Stomach smooth muscle (tissue), 2 donors: ENCODE measurements at regions not wholly inside any gene's neighbourhood (a gene's known extent, or its start where the extent isn't known, plus 50 kb on each side); places are given as distances from the start of the nearest gene placed in this dataset.

Experiments
- H3K27ac ChIP-seq: one replicate; pipeline ENCODE4 v1.7.0; 2013; ENCODE audit warnings: mild to moderate bottlenecking, low read length, inconsistent platforms
- H3K27me3 ChIP-seq, 2 donors: one replicate each; pipeline ENCODE4 v1.7.0; 2013; ENCODE audit warnings: low read length in 2 of 2; ENCODE audit not compliant: insufficient read depth in 2 of 2, control insufficient read depth in 1 of 2
- H3K36me3 ChIP-seq, 2 donors: one replicate each; pipeline ENCODE4 v1.7.0; 2013; ENCODE audit warnings: low read length in 2 of 2; ENCODE audit not compliant: control insufficient read depth in 2 of 2, insufficient read depth in 2 of 2
- H3K4me1 ChIP-seq: one replicate; pipeline ENCODE4 v1.7.0; 2013; ENCODE audit warnings: low read length; ENCODE audit not compliant: control insufficient read depth, insufficient read depth
- H3K4me3 ChIP-seq, 2 donors: one replicate each; pipeline ENCODE4 v1.7.0; 2013; ENCODE audit warnings: low read length in 2 of 2
- H3K9ac ChIP-seq, 2 donors: one replicate each; pipeline ENCODE4 v1.7.0; 2013; ENCODE audit warnings: low read length in 2 of 2, mild to moderate bottlenecking in 1 of 2
- H3K9me3 ChIP-seq, 2 donors: one replicate each; pipeline ENCODE4 v1.7.0; 2013; ENCODE audit warnings: low read length in 2 of 2; ENCODE audit not compliant: control insufficient read depth in 2 of 2
- donor health status: healthy.
- donor health status: Pancreatic carcinoma.

GRCh38 chr4:125527681-125528080 lies 212.9 kb downstream of the FAT4 start:
- no peaks in the 10 kb centered on the region for H3K27me3 ChIP-seq
- H3K9me3 ChIP-seq = no peaks in the 10 kb centered on the region
- H3K36me3 ChIP-seq = no peaks in the 10 kb centered on the region
- no peak overlapping the region for H3K9ac ChIP-seq
- H3K27ac ChIP-seq = no peak overlapping the region
- no peaks in the 10 kb centered on the region for H3K4me1 ChIP-seq
- no peak overlapping the region for H3K4me3 ChIP-seq

GRCh38 chr4:125529071-125529470 lies 214.3 kb downstream of the FAT4 start:
- Histone ChIP-seq H3K27me3 (no peaks in the 10 kb centered on the region), H3K4me3 (no peak overlapping the region), H3K4me1 (no peaks in the 10 kb centered on the region), H3K27ac (no peak overlapping the region), H3K36me3 (no peaks in the 10 kb centered on the region), H3K9ac (no peak overlapping the region), H3K9me3 (no peaks in the 10 kb centered on the region)

- Histone ChIP-seq H3K36me3 (no peaks in the 10 kb centered on the region), H3K9me3 (no peaks in the 10 kb centered on the region), H3K4me3 (no peak overlapping the region), H3K27me3 (no peaks in the 10 kb centered on the region), H3K27ac (no peak overlapping the region), H3K4me1 (no peaks in the 10 kb centered on the region), H3K9ac (no peak overlapping the region)
Measured at GRCh38 chr4:125538670-125539069, 223.9 kb downstream of the FAT4 start.

DNA sequence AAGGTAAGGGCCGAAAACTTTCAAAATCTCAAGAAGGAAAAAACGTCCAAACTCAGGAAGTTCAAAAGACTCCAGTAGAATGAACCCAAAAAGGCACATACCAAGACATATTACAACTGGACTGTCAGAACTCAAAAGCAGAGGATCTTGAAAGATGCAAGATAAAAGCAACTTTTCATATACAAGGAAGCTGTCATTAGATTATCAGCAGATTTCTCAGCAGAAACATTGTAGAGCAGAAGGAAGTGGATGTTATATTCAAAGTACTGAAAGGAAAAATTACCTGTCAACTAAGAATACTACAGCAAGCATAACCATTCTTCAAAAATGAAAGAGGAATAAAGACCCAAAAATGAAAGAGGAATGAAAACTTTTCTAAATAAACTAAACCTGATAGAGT lies 224.9 kb downstream of the FAT4 start:
- no peak overlapping the region for H3K9ac ChIP-seq
- no peak overlapping the region for H3K4me3 ChIP-seq
- H3K36me3 ChIP-seq = no peaks in the 10 kb centered on the region
- no peak overlapping the region for H3K27ac ChIP-seq
- no peaks in the 10 kb centered on the region for H3K9me3 ChIP-seq
- H3K4me1 ChIP-seq = no peaks in the 10 kb centered on the region
- no peaks in the 10 kb centered on the region for H3K27me3 ChIP-seq

DNA sequence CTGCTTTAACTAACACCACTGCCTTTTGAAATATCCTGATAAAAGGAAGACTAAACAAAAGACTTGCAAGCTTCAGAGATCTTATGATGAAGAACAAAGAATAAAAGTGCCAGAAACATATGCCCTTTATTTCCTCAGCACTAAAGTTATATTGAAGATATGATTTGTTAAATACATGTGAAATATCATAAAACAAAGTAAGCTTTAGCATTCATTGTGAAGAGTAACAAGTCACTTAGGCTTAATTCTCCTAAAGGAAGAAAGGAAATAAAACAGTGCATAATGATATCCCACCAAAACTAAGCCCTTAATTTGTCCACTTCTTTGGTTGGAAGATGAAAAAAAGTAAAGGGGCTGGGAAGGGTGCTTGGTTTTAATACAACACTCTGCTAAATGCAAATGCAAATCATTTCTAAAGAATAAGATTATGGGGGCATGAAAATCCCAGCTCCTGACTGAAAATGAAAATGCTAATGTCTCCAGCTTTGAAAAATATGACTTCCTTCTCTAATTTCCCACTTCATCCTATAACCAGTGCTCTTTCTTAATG lies 227.2 kb downstream of the FAT4 start:
- Histone ChIP-seq H3K27me3 (no peaks in the 10 kb centered on the region), H3K27ac (no peak overlapping the region), H3K4me1 (no peaks in the 10 kb centered on the region), H3K36me3 (no peaks in the 10 kb centered on the region), H3K9ac (no peak overlapping the region), H3K4me3 (no peak overlapping the region), H3K9me3 (no peaks in the 10 kb centered on the region)

- no peak overlapping the region for H3K4me3 ChIP-seq
- H3K9me3 ChIP-seq = no peaks in the 10 kb centered on the region
- H3K4me1 ChIP-seq = no peaks in the 10 kb centered on the region
- H3K27me3 ChIP-seq = no peaks in the 10 kb centered on the region
- no peak overlapping the region for H3K9ac ChIP-seq
- no peaks in the 10 kb centered on the region for H3K36me3 ChIP-seq
- H3K27ac ChIP-seq = no peak overlapping the region
Measured at GRCh38 chr4:125546272-125546671, 231.5 kb downstream of the FAT4 start.

- H3K9me3 ChIP-seq = no peaks in the 10 kb centered on the region
- no peak overlapping the region for H3K27ac ChIP-seq
- no peaks in the 10 kb centered on the region for H3K4me1 ChIP-seq
- no peak overlapping the region for H3K9ac ChIP-seq
- no peaks in the 10 kb centered on the region for H3K36me3 ChIP-seq
- no peaks in the 10 kb centered on the region for H3K27me3 ChIP-seq
- peak overlapping the region; percentile 10 to 31 for H3K4me3 ChIP-seq
Measured at GRCh38 chr4:125547836-125548235, 233.1 kb downstream of the FAT4 start.

DNA sequence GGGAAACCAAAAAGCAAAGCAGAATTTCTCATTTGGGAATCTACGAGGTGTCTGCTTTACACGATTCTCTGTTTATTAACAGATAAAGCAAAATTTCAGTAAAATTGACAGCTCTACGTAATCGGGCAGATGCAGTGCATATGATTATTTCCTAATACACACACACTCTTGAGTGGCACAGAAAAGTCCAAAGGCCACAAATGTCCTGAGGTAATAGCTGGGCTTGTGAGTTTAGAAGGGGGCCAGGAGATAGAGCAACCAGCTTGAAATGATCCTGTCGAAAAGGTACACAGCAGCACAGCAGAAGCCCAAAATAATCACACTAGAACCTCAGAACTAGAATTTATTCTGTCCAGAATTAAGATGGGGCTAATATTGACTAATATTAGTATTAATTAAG lies 236.0 kb downstream of the FAT4 start:
- H3K4me1 ChIP-seq = no peaks in the 10 kb centered on the region
- no peak overlapping the region for H3K9ac ChIP-seq
- no peaks in the 10 kb centered on the region for H3K9me3 ChIP-seq
- no peaks in the 10 kb centered on the region for H3K36me3 ChIP-seq
- no peak overlapping the region for H3K27ac ChIP-seq
- H3K4me3 ChIP-seq = no peak overlapping the region
- H3K27me3 ChIP-seq = no peaks in the 10 kb centered on the region

DNA sequence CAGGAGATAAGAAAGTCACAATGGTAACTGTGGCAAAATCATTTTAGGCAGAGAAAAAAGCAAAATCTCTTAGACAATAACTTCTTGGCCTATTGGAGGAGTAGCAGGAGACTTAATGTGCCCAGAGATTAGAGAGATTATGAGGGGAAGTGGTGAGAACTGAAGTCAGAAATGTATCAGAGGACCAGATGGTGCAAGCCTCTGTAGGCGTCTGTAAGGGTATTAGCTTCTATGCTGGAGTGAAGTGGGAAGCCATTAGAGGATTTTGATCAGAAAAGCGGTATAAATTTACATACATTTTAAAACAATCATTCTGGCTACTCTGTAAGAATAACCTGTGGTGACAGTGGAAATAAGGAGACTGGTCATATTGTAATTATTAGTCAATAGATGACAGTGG lies 236.7 kb downstream of the FAT4 start:
- no peaks in the 10 kb centered on the region for H3K4me1 ChIP-seq
- peaks cover 0 to 2% of the 10 kb centered on the region in 2 donors for H3K9me3 ChIP-seq
- no peaks in the 10 kb centered on the region for H3K36me3 ChIP-seq
- H3K27ac ChIP-seq = no peak overlapping the region
- no peaks in the 10 kb centered on the region for H3K27me3 ChIP-seq
- no peak overlapping the region for H3K4me3 ChIP-seq
- H3K9ac ChIP-seq = no peak overlapping the region

GRCh38 chr4:125551967-125552366 lies 237.2 kb downstream of the FAT4 start:
- Histone ChIP-seq H3K36me3 (no peaks in the 10 kb centered on the region), H3K27ac (no peak overlapping the region), H3K4me3 (no peak overlapping the region), H3K9me3 (peaks cover 0 to 2% of the 10 kb centered on the region in 2 donors), H3K4me1 (no peaks in the 10 kb centered on the region), H3K27me3 (no peaks in the 10 kb centered on the region), H3K9ac (no peak overlapping the region)

- Histone ChIP-seq H3K27ac (no peak overlapping the region), H3K27me3 (no peaks in the 10 kb centered on the region), H3K36me3 (no peaks in the 10 kb centered on the region), H3K4me1 (no peaks in the 10 kb centered on the region), H3K9ac (no peak overlapping the region), H3K4me3 (no peak overlapping the region), H3K9me3 (no peaks in the 10 kb centered on the region)
Measured at GRCh38 chr4:125572601-125573000, 257.8 kb downstream of the FAT4 start.
